Spleen (tissue), 7 donors: ENCODE measurements at regions not wholly inside any gene's neighbourhood (a gene's known extent, or its start where the extent isn't known, plus 50 kb on each side); places are given as distances from the start of the nearest gene placed in this dataset.

Source experiments
- POLR2AphosphoS5 ChIP-seq, 3 donors: sonication (generic); formaldehyde crosslinking; IDR thresholded peaks; one replicate each; pipeline ENCODE4 v1.5.1; 2017; ENCODE audit warnings: antibody characterized with exemption in 3 of 3
- TF ChIP-seq, protein P1 (sequence below), 11 experiments: fragments of 200-600 bp in 7 of 11; fragments of 450-650 bp in 4 of 11; sonication (generic) in 4 of 11; IDR thresholded peaks in 8 of 11; conservative IDR thresholded peaks in 3 of 11; 1 replicate in 7 of 11; 2 replicates in 4 of 11; pipeline versions ENCODE4 v1.4.0 to v1.8.0; 2016 to 2021; ENCODE audit warnings: antibody characterized with exemption in 11 of 11, inconsistent platforms in 4 of 11, mild to moderate bottlenecking in 1 of 11
- donor health status: DM: no; HTN: no; CAD: no; lungs with moderate emphysema.
- donor health status: DM: no; HTN: no; CAD: no.
- donor health status: DM: no; HTN: no; CAD: no.

- TF ChIP-seq POLR2AphosphoS5 (IDR thresholded peaks at IDR 0.05), result no peak
- TF ChIP-seq, protein P1, sequence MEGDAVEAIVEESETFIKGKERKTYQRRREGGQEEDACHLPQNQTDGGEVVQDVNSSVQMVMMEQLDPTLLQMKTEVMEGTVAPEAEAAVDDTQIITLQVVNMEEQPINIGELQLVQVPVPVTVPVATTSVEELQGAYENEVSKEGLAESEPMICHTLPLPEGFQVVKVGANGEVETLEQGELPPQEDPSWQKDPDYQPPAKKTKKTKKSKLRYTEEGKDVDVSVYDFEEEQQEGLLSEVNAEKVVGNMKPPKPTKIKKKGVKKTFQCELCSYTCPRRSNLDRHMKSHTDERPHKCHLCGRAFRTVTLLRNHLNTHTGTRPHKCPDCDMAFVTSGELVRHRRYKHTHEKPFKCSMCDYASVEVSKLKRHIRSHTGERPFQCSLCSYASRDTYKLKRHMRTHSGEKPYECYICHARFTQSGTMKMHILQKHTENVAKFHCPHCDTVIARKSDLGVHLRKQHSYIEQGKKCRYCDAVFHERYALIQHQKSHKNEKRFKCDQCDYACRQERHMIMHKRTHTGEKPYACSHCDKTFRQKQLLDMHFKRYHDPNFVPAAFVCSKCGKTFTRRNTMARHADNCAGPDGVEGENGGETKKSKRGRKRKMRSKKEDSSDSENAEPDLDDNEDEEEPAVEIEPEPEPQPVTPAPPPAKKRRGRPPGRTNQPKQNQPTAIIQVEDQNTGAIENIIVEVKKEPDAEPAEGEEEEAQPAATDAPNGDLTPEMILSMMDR (IDR thresholded peaks at IDR 0.05 in 8 of 11, conservative IDR thresholded peaks at IDR 0.05 in 3 of 11), result no peak
These were observed 396.3 kb downstream of the LIG4 start for GRCh38 chr13:107819071-107819470.
